K562 (cell line): ENCODE measurements at regions not wholly inside any gene's neighbourhood (a gene's known extent, or its start where the extent isn't known, plus 50 kb on each side); places are given as distances from the start of the nearest gene placed in this dataset.

Source experiments
- ATAC-seq: fragments of 200-7000 bp; cut with Tn5 transposase; 3 replicates; pipeline ENCODE4 v1.9.1; 2020; ENCODE audit warnings: moderate library complexity
- BruUV-seq: library from RNA; stranded (reverse); fragments of 400-500 nt; replicated peaks from 2 replicates; lab custom pipeline; 2021; lab: Mats Ljungman, UMichigan
- CTCF ChIA-PET: fragments of 300-600 bp; formaldehyde crosslinking; extraction: SDS; loops from one replicate; lab custom pipeline; 2021; ENCODE audit warnings: low intra/inter-chr PET ratio; lab: Yijun Ruan, JAX
- POLR2A ChIA-PET: fragments of 300-600, 350-650 bp; sonication (Branson Sonifier 250); formaldehyde crosslinking; extraction: SDS; loops from one replicate; lab custom pipeline; 2021; ENCODE audit warnings: antibody characterized with exemption, inconsistent platforms; lab: Yijun Ruan, JAX
- DNase-seq, 4 experiments: peaks; one replicate each; pipeline versions ENCODE4 v3.0.0 to v3.0.0-alpha.2; 2011 to 2018; ENCODE audit warnings: low spot score in 3 of 4, mixed read lengths in 3 of 4; ENCODE audit errors: extremely low read depth in 1 of 4
- FAIRE-seq: peaks from 2 replicates; lab custom pipeline; 2011; peaks lifted over from hg19 to GRCh38; lab: Jason Lieb, UNC
- H2AFZ ChIP-seq: 2 replicates; pipeline ENCODE4 v1.6.0; 2011; ENCODE audit warnings: low read depth, low read length, control low read depth, inconsistent platforms
- H3K27ac ChIP-seq: fragments of 200-600 bp; 3 replicates; pipeline ENCODE4 v1.8.0; 2011; ENCODE audit warnings: low read depth, mild to moderate bottlenecking, control low read depth, inconsistent platforms, low read length, moderate library complexity, mixed read lengths; ENCODE audit errors: extremely low read depth
- H3K27me3 ChIP-seq, 2 experiments: fragments of 300-600 bp in 1 of 2; 2 replicates in 1 of 2; 3 replicates in 1 of 2; pipeline versions ENCODE4 v1.6.0 to v1.8.0; 2011; ENCODE audit warnings: inconsistent platforms in 2 of 2, low read length in 2 of 2, mild to moderate bottlenecking in 1 of 2, mixed read lengths in 1 of 2, moderate library complexity in 1 of 2; ENCODE audit not compliant: control insufficient read depth in 2 of 2, insufficient read depth in 2 of 2
- H3K36me3 ChIP-seq: fragments of 300-600 bp; 3 replicates; pipeline ENCODE4 v1.8.0; 2011; ENCODE audit warnings: mild to moderate bottlenecking, low read length, inconsistent platforms; ENCODE audit not compliant: control insufficient read depth, insufficient read depth
- H3K4me1 ChIP-seq, 2 experiments: fragments of 200-600 bp in 1 of 2; replicated peaks in 1 of 2; 2 replicates in 1 of 2; 3 replicates in 1 of 2; pipeline versions ENCODE4 v1.5.1 to v1.8.0; 2011; ENCODE audit warnings: inconsistent platforms in 2 of 2, low read length in 2 of 2, mild to moderate bottlenecking in 1 of 2, mixed read lengths in 1 of 2, moderate library complexity in 1 of 2; ENCODE audit not compliant: control insufficient read depth in 2 of 2, insufficient read depth in 2 of 2
- H3K4me2 ChIP-seq: 2 replicates; pipeline ENCODE4 v1.6.1; 2011; ENCODE audit warnings: low read length, control low read depth, inconsistent platforms, mixed read lengths; ENCODE audit not compliant: insufficient read depth
- H3K4me3 ChIP-seq: fragments of 200-600 bp; sonication (generic), shearing (Covaris generic); 2 replicates; pipeline ENCODE4 v1.5.1; 2016; ENCODE audit warnings: control low read depth, inconsistent platforms
- H3K79me2 ChIP-seq: fragments of 200-600 bp; 3 replicates; pipeline ENCODE4 v1.8.0; 2011; ENCODE audit warnings: low read length, inconsistent platforms; ENCODE audit not compliant: control insufficient read depth, insufficient read depth
- H3K9ac ChIP-seq, 2 experiments: 2 replicates each; pipeline versions ENCODE4 v1.6.0 to v1.6.1; 2011; ENCODE audit warnings: low read depth in 2 of 2, low read length in 2 of 2, control low read depth in 1 of 2, inconsistent platforms in 1 of 2, mild to moderate bottlenecking in 1 of 2, mixed read lengths in 1 of 2; ENCODE audit not compliant: insufficient read depth in 1 of 2
- H3K9me1 ChIP-seq: one replicate; pipeline ENCODE4 v1.6.0; 2011; ENCODE audit warnings: inconsistent platforms, mild to moderate bottlenecking, low read length, moderate library complexity; ENCODE audit not compliant: control insufficient read depth, insufficient read depth
- H3K9me3 ChIP-seq: replicated peaks from 2 replicates; pipeline ENCODE4 v1.5.1; 2011; ENCODE audit warnings: low read depth, low read length, inconsistent platforms; ENCODE audit not compliant: control insufficient read depth, insufficient read depth
- H4K20me1 ChIP-seq: replicated peaks from 2 replicates; pipeline ENCODE4 v1.6.1; 2011; ENCODE audit warnings: low read length, inconsistent platforms, mixed read lengths; ENCODE audit not compliant: control insufficient read depth, insufficient read depth
- BCL6 ChIP-seq: fragments of 250-450 bp; sonication (Bioruptor Pico); IDR thresholded peaks from 2 replicates; pipeline ENCODE4 v1.4.0; 2020
- ELF4 ChIP-seq: fragments of 450-650 bp; formaldehyde crosslinking; IDR thresholded peaks from 2 replicates; pipeline ENCODE4 v1.4.0; 2022; ENCODE audit warnings: missing genetic modification characterization
- GABPA ChIP-seq: fragments of 200-800 bp; sonication (Bioruptor generic); conservative IDR thresholded peaks from 2 replicates; pipeline ENCODE4 v1.6.1; 2016; ENCODE audit warnings: low read depth, missing genetic modification characterization, missing compliant biosample characterization
- HLTF ChIP-seq: fragments of 450-650 bp; IDR thresholded peaks from 2 replicates; pipeline ENCODE4 v1.6.1; 2016
- MAFG ChIP-seq: fragments of 450-650 bp; conservative IDR thresholded peaks from 2 replicates; pipeline ENCODE4 v1.6.1; 2016; ENCODE audit warnings: missing genetic modification characterization, missing compliant biosample characterization
- NCOA4 ChIP-seq: fragments of 450-650 bp; IDR thresholded peaks from 2 replicates; pipeline ENCODE4 v1.6.1; 2018; ENCODE audit warnings: mild to moderate bottlenecking; ENCODE audit not compliant: partially characterized antibody
- NR3C1 ChIP-seq: sonication (generic); formaldehyde crosslinking; IDR thresholded peaks from 2 replicates; pipeline ENCODE4 v1.8.1; 2022; ENCODE audit warnings: missing genetic modification reagents
- NRF1 ChIP-seq, 2 experiments: fragments of 450-650 bp; IDR thresholded peaks in 1 of 2; conservative IDR thresholded peaks in 1 of 2; 2 replicates each; pipeline ENCODE4 v1.6.1; 2014; ENCODE audit warnings: mild to moderate bottlenecking in 2 of 2
- PYGO2 ChIP-seq: fragments of 450-650 bp; IDR thresholded peaks from 2 replicates; pipeline ENCODE4 v1.6.1; 2016; ENCODE audit warnings: mild to moderate bottlenecking, missing genetic modification characterization, moderate library complexity, missing compliant biosample characterization
- SLC30A9 ChIP-seq: fragments of 250-450 bp; sonication (Bioruptor Pico); IDR thresholded peaks from 2 replicates; pipeline ENCODE4 v1.8.0; 2022; ENCODE audit warnings: mild to moderate bottlenecking, moderate library complexity
- SMAD4 ChIP-seq: fragments of 250-450 bp; sonication (Bioruptor Pico); conservative IDR thresholded peaks from 2 replicates; pipeline ENCODE4 v1.8.0; 2021; ENCODE audit warnings: inconsistent platforms, mild to moderate bottlenecking, moderate library complexity
- TRIM24 ChIP-seq, 2 experiments: fragments of 450-650 bp; IDR thresholded peaks; 2 replicates each; pipeline ENCODE4 v1.6.1; 2016
- ZNF253 ChIP-seq: fragments of 250-450 bp; sonication (Bioruptor Pico); conservative IDR thresholded peaks from 2 replicates; pipeline ENCODE4 v1.6.1; 2021; ENCODE audit warnings: mild to moderate bottlenecking
- ZNF263 ChIP-seq: sonication (generic); formaldehyde crosslinking; IDR thresholded peaks from 2 replicates; pipeline ENCODE4 v1.8.0; 2022; ENCODE audit warnings: mild to moderate bottlenecking, missing genetic modification reagents, borderline replicate concordance
- ZNF561 ChIP-seq: fragments of 450-650 bp; formaldehyde crosslinking; conservative IDR thresholded peaks from 2 replicates; pipeline ENCODE4 v1.4.0; 2020; ENCODE audit warnings: mild to moderate bottlenecking, moderate library complexity
- WGBS: fragments of 100-300 bp; shearing (Covaris generic); methylation state at CpG from one replicate; pipeline ENCODE4 v1.1.6; 2016; ENCODE audit warnings: low coverage, mixed read lengths; ENCODE audit not compliant: insufficient coverage; ENCODE audit errors: missing lambda C conversion rate; 5-methylcytosine and 5-hydroxymethylcytosine counted together
- in situ Hi-C: fragments of 300-500 bp; cut with MboI; formaldehyde crosslinking; loops from 4 replicates; pipeline ENCODE4 v1.15.0; 2018; ENCODE audit warnings: inconsistent platforms, mixed read lengths
- intact Hi-C: fragments of 100-400 bp; cut with micrococcal nuclease; formaldehyde crosslinking; loops from 2 replicates; pipeline ENCODE4 v1.14.2; 2022
- TF ChIP-seq, protein P1 (sequence below): IDR thresholded peaks from 3 replicates; pipeline ENCODE4 v1.6.1; 2011; ENCODE audit warnings: borderline replicate concordance, mild to moderate bottlenecking; ENCODE audit not compliant: insufficient read length, insufficient read depth
- TF ChIP-seq, protein P2 (sequence below): fragments of 450-650 bp; formaldehyde crosslinking; IDR thresholded peaks from 2 replicates; pipeline ENCODE4 v1.4.0; 2020; ENCODE audit warnings: mild to moderate bottlenecking, moderate library complexity
- TF ChIP-seq, protein P3 (sequence below), 2 experiments: IDR thresholded peaks; 2 replicates each; pipeline ENCODE4 v1.6.1; 2012; ENCODE audit warnings: improper control_type of control experiment in 2 of 2, low read depth in 2 of 2, low read length in 2 of 2, borderline replicate concordance in 1 of 2

DNA sequence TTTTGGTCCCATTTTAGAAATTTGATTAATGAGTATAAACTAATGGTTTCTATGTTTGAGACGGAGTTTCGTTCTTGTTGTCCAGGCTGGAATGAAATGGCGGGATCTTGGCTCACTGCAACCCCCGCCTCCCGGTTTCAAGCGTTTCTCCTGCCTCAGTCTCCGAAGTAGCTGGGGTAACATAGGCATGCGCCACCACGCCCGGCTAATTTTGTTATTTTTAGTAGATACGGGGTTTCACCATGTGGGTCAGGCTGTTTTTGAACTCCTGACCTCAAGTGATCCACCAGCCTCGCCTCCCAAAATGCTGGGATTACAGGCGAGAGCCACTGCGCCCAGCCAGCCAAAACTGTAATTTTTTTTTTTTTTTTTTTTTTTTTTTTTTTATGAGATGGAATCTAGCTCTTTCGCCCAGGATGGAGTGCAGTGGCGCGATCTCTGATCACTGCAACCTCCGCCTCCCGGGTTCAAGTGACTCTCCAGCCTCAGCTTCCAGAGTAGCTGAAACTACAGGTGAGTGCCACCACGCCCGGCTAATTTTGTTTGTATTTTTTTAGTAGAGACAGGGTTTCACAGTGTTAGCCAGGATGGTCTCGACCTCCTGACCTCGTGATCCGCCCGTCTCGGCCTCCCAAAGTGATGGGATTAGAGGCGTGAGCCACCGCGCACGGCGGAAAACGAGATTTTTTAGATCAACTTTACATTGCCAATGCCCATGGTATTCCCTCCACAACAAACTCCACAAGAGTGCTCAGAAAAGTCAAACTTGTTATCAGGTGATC lies 127.8 kb downstream of the HFE start:
- H3K4me3 ChIP-seq = peak overlapping the region; percentile 61
- no peak overlapping the region for H2AFZ ChIP-seq
- ChIA-PET POLR2A (interaction anchor here (0.6 to 7.3 kb wide), 48 partner anchors 11 to 1678 kb away, joined by 3 to 1095 read pairs (median 18); partner anchors contain the start of gene HFE), CTCF (interaction anchor here (0.6 to 0.9 kb wide), 3 partner anchors 40 to 942 kb away, joined by 3 to 4 read pairs (median 3); no protein-coding TSS in a partner anchor)
- H3K79me2 ChIP-seq = peaks cover 58% of the 10 kb centered on the region
- DNase-seq (peak in 1 of 4 experiments; percentile 66), FAIRE-seq (no peak), ATAC-seq (peak; percentile 1; the same call in 1 of the 3 replicates)
- in situ Hi-C loops (loop anchor here (5.0 to 25.0 kb wide), 2 partner anchors 97 to 1597 kb away; a partner anchor contains a TSS), intact Hi-C loops (loop anchor here (5.0 to 10.0 kb wide), 2 partner anchors 1440 to 1677 kb away; partner anchors contain the start of gene GMNN)
- peak overlapping the region; percentile 88 for H3K27ac ChIP-seq
- WGBS = under 1% methylated on average over 32 of the region's 32 CpGs
- peak overlapping the region; percentile 98 for H3K4me2 ChIP-seq
- peaks cover 5% of the 10 kb centered on the region; the same call in 1 of the 3 replicates for H3K36me3 ChIP-seq
- H3K9ac ChIP-seq = peak overlapping the region; percentile 91 to 93
- no peaks in the 10 kb centered on the region for H3K27me3 ChIP-seq
- BruUV-seq = no TSS peak
- H3K9me1 ChIP-seq = no peaks in the 10 kb centered on the region
- H3K4me1 ChIP-seq = peaks cover 15% of the 10 kb centered on the region in 2 experiments
- peaks cover 13% of the 10 kb centered on the region for H4K20me1 ChIP-seq
- H3K9me3 ChIP-seq = no peaks in the 10 kb centered on the region; the same call in 1 of the 2 replicates
- no peak for TF ChIP-seq ZNF253 (CRISPR knock-in tag)
- no peak for TF ChIP-seq HLTF
- no peak for TF ChIP-seq BCL6 (CRISPR knock-in tag)
- TF ChIP-seq NRF1 (conservative IDR thresholded peaks at IDR 0.05 in 1 of 2, IDR thresholded peaks at IDR 0.05 in 1 of 2) = peak; percentile 74 to 78
- peak; percentile 45; the same call in 1 of the 2 replicates for TF ChIP-seq SMAD4 (CRISPR knock-in tag)
- TF ChIP-seq ZNF263 (CRISPR knock-in tag) = no peak; the same call in 1 of the 2 replicates
- TF ChIP-seq, protein P1, sequence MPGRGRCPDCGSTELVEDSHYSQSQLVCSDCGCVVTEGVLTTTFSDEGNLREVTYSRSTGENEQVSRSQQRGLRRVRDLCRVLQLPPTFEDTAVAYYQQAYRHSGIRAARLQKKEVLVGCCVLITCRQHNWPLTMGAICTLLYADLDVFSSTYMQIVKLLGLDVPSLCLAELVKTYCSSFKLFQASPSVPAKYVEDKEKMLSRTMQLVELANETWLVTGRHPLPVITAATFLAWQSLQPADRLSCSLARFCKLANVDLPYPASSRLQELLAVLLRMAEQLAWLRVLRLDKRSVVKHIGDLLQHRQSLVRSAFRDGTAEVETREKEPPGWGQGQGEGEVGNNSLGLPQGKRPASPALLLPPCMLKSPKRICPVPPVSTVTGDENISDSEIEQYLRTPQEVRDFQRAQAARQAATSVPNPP = no peak
- TF ChIP-seq SLC30A9 = no peak
- no peak for TF ChIP-seq ZNF561 (CRISPR knock-in tag)
- TF ChIP-seq MAFG (tag) = no peak
- TF ChIP-seq GABPA = no peak
- TF ChIP-seq NCOA4 = no peak
- TF ChIP-seq ELF4 (CRISPR knock-in tag) = peak; percentile 79
- TF ChIP-seq, protein P2, sequence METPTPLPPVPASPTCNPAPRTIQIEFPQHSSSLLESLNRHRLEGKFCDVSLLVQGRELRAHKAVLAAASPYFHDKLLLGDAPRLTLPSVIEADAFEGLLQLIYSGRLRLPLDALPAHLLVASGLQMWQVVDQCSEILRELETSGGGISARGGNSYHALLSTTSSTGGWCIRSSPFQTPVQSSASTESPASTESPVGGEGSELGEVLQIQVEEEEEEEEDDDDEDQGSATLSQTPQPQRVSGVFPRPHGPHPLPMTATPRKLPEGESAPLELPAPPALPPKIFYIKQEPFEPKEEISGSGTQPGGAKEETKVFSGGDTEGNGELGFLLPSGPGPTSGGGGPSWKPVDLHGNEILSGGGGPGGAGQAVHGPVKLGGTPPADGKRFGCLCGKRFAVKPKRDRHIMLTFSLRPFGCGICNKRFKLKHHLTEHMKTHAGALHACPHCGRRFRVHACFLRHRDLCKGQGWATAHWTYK (CRISPR knock-in tag) = peak; percentile 27; the same call in 1 of the 2 replicates
- TF ChIP-seq NR3C1 (CRISPR knock-in tag) = no peak
- no peak for TF ChIP-seq PYGO2 (tag)
- TF ChIP-seq TRIM24 (IDR thresholded peaks at IDR 0.05) = 0 out of 4 replicates have a peak, but pooled peaks of 1 of the 2 experiments have one; percentile 33
- TF ChIP-seq, protein P3, sequence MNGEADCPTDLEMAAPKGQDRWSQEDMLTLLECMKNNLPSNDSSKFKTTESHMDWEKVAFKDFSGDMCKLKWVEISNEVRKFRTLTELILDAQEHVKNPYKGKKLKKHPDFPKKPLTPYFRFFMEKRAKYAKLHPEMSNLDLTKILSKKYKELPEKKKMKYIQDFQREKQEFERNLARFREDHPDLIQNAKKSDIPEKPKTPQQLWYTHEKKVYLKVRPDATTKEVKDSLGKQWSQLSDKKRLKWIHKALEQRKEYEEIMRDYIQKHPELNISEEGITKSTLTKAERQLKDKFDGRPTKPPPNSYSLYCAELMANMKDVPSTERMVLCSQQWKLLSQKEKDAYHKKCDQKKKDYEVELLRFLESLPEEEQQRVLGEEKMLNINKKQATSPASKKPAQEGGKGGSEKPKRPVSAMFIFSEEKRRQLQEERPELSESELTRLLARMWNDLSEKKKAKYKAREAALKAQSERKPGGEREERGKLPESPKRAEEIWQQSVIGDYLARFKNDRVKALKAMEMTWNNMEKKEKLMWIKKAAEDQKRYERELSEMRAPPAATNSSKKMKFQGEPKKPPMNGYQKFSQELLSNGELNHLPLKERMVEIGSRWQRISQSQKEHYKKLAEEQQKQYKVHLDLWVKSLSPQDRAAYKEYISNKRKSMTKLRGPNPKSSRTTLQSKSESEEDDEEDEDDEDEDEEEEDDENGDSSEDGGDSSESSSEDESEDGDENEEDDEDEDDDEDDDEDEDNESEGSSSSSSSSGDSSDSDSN (IDR thresholded peaks at IDR 0.05; ENCODE audit: borderline replicate concordance in 1 of 2, low read depth in 2 of 2, low read length in 2 of 2) = no peak
